Colonic mucosa (tissue), 4 donors: ENCODE measurements at regions not wholly inside any gene's neighbourhood (a gene's known extent, or its start where the extent isn't known, plus 50 kb on each side); places are given as distances from the start of the nearest gene placed in this dataset.
"Not testable (repeated sequence)": the region's sequence is repeated elsewhere in the genome, so short reads cannot be mapped to it uniquely, and the experiment has no call there.

Experiments used
- DNase-seq: peaks from one replicate; pipeline ENCODE4 v3.0.0-alpha.2; 2020
- H3K27ac ChIP-seq: fragments of 200-600 bp; one replicate; pipeline ENCODE4 v1.8.0; 2021
- H3K27me3 ChIP-seq: fragments of 200-600 bp; one replicate; pipeline ENCODE4 v1.8.0; 2021
- H3K36me3 ChIP-seq: fragments of 200-600 bp; one replicate; pipeline ENCODE4 v1.8.0; 2021
- H3K4me1 ChIP-seq: fragments of 200-600 bp; one replicate; pipeline ENCODE4 v1.8.0; 2021; ENCODE audit warnings: mild to moderate bottlenecking
- H3K4me3 ChIP-seq: fragments of 200-600 bp; one replicate; pipeline ENCODE4 v1.8.0; 2021
- H3K9ac ChIP-seq, 2 donors: one replicate each; pipeline ENCODE4 v1.7.0; 2013; ENCODE audit warnings: control low read depth in 2 of 2, low read depth in 2 of 2, low read length in 2 of 2
- H3K9me3 ChIP-seq: fragments of 200-600 bp; one replicate; pipeline ENCODE4 v1.8.0; 2021
- intact Hi-C: fragments of 100-400 bp; cut with DNase I; formaldehyde crosslinking; loops from one replicate; pipeline ENCODE4 v1.14.1; 2022
- TF ChIP-seq, protein P1 (sequence below): fragments of 200-600 bp; IDR thresholded peaks from one replicate; pipeline ENCODE4 v1.8.0; 2022; ENCODE audit warnings: antibody characterized with exemption, mild to moderate bottlenecking
- donor health status: healthy.
- donor health status: DM: no; HTN: no; CAD: no.
- donor health status: DM: no; HTN: no; CAD: no.

DNA sequence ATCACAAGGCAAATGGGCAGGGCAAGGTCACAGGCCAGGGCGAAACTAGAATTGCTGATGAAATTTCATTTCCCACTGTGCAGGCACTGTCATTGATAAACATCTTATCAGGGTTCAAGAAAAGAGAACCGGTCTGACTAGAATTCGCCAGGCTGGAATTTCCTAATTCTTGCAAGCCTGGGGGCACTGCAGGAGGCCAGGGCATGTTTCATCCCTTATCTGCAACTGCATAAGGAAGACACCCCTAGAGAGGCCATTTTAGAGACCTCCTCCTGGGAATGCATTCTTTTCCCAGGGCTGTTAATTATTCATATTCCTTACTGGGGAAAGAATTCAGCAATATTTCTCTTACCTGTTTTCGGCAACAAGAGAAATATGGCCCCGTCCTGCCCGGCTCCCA lies 266.2 kb upstream of the CYLC2 start:
- TF ChIP-seq, protein P1, sequence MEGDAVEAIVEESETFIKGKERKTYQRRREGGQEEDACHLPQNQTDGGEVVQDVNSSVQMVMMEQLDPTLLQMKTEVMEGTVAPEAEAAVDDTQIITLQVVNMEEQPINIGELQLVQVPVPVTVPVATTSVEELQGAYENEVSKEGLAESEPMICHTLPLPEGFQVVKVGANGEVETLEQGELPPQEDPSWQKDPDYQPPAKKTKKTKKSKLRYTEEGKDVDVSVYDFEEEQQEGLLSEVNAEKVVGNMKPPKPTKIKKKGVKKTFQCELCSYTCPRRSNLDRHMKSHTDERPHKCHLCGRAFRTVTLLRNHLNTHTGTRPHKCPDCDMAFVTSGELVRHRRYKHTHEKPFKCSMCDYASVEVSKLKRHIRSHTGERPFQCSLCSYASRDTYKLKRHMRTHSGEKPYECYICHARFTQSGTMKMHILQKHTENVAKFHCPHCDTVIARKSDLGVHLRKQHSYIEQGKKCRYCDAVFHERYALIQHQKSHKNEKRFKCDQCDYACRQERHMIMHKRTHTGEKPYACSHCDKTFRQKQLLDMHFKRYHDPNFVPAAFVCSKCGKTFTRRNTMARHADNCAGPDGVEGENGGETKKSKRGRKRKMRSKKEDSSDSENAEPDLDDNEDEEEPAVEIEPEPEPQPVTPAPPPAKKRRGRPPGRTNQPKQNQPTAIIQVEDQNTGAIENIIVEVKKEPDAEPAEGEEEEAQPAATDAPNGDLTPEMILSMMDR = no peak
- Histone ChIP-seq H3K4me3 (no peak overlapping the region), H3K27me3 (no peaks in the 10 kb centered on the region), H3K9me3 (no peaks in the 10 kb centered on the region), H3K4me1 (no peaks in the 10 kb centered on the region), H3K36me3 (no peaks in the 10 kb centered on the region), H3K9ac (no peak overlapping the region), H3K27ac (no peak overlapping the region)
- DNase-seq = no peak
- intact Hi-C loops = no loop called here

DNA sequence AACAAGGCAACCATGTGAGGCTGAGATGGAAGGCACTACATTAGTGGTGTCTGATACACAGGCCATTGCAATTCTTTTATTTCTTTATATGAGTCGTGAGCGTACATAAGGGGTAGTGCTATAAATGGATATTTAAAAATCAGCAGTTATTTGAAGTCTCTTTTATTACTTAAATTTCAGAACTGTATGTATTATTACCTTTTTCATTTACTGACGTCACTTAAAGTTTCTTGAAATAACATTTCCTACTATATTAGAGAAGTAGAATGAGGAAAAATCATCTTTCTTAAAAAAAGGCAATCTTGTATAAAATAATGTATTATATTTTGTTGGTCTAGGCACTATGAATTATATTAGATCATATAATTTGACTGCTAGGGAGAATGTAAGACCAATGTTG lies 280.9 kb upstream of the CYLC2 start:
- DNase-seq = no peak
- no peaks in the 10 kb centered on the region for H3K27me3 ChIP-seq
- H3K9ac ChIP-seq = no peak overlapping the region
- H3K9me3 ChIP-seq = no peaks in the 10 kb centered on the region
- H3K4me3 ChIP-seq = no peak overlapping the region
- no peak overlapping the region for H3K27ac ChIP-seq
- intact Hi-C loops = no loop called here
- H3K36me3 ChIP-seq = no peaks in the 10 kb centered on the region
- H3K4me1 ChIP-seq = no peaks in the 10 kb centered on the region
- TF ChIP-seq, protein P1 = no peak

DNA sequence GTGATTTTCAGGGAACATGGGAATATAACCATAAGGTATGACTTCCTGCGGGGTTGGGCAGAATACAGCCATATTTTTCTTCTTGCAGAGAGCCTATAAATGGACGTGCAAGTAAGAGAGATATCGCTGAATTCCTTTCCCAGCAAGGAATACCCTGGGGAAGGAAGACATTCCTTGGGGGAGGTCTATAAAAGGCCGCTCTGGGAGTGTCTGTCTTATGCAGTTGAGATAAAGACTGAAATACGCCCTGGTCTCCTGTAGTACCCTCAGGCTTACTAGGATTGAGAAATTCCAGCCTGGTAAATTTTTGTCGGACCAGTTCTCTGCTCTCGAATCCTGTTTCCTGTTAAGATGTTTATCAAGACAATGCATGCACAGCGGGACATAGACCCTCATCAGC lies 282.2 kb upstream of the CYLC2 start:
- H3K4me1 ChIP-seq, H3K9me3 ChIP-seq, H3K36me3 ChIP-seq, H3K4me3 ChIP-seq, DNase-seq, intact Hi-C loops, H3K27me3 ChIP-seq, H3K9ac ChIP-seq, H3K27ac ChIP-seq: not testable (repeated sequence)

DNA sequence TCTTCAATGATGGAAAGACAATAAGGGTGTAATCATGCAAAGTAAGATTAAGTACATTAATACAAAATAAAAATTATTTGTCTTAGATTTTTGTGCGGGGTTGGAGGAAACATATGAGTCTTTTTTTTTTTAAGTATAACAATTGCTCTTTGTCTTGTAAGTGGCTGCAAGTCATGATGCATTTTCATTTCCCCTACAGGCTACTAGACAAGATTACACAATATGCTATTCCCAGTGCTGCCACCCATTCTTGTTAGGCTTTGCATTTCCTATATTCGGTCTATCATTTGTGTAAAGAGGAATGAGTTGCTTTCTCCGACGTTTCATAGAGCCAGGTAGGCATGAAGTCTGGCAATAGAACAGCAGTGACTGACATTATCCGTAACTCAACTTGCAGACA lies 294.2 kb upstream of the CYLC2 start:
- TF ChIP-seq, protein P1 = no peak
- Histone ChIP-seq H3K4me3 (no peak overlapping the region), H3K9ac (no peak overlapping the region), H3K27me3 (no peaks in the 10 kb centered on the region), H3K27ac (no peak overlapping the region), H3K36me3 (no peaks in the 10 kb centered on the region), H3K9me3 (no peaks in the 10 kb centered on the region), H3K4me1 (no peaks in the 10 kb centered on the region)
- intact Hi-C loops = no loop called here
- DNase-seq = no peak

DNA sequence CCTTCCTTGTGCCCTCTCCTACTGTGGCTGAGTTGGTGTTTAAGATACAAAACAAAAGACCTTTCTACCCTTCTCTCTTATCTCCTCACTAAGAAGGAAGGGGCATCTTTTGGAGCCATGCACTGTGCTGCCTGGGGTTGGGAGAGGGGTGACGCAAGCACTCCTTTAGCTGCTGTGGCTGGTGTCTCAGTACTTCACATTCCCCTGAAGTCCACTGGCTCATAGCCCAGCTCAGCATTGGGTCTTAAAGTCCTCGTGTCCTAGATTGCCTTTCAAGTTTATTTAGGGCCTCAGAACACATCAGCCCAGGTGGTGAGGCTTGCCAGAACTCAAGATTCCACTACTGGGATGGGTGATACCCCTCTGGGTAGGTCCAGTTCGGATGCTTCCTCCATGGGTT lies 325.9 kb upstream of the CYLC2 start:
- Histone ChIP-seq H3K9ac (no peak overlapping the region), H3K9me3 (no peaks in the 10 kb centered on the region), H3K4me1 (no peaks in the 10 kb centered on the region), H3K27me3 (no peaks in the 10 kb centered on the region), H3K27ac (no peak overlapping the region), H3K4me3 (no peak overlapping the region), H3K36me3 (no peaks in the 10 kb centered on the region)
- intact Hi-C loops = no loop called here
- DNase-seq = no peak
- TF ChIP-seq, protein P1 = no peak

DNA sequence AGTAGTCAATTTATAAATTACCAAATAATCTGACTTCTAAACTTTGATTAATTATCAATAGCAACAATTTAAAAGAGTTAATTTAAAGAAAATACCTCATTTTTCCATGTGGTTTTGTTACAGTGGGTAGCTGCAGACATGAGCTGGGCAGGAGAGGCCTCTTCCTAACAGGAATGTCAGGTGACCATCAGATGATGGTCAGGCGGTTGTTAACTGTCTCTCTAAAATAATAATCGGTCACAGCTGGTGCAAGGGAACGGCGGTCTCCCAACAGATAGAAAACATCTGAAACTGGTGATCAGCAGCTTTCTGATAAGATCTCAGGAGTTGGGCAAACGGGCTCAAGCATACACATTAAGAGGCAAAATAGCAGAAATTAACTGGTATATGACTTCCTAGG lies 342.7 kb upstream of the CYLC2 start:
- H3K27me3 ChIP-seq = no peaks in the 10 kb centered on the region
- no peak overlapping the region for H3K27ac ChIP-seq
- no peak overlapping the region for H3K9ac ChIP-seq
- intact Hi-C loops = no loop called here
- no peak overlapping the region for H3K4me3 ChIP-seq
- TF ChIP-seq, protein P1 = no peak
- DNase-seq = no peak
- no peaks in the 10 kb centered on the region for H3K9me3 ChIP-seq
- no peaks in the 10 kb centered on the region for H3K4me1 ChIP-seq
- no peaks in the 10 kb centered on the region for H3K36me3 ChIP-seq
